ENCODE measurements at regions not wholly inside any gene's neighbourhood (a gene's known extent, or its start where the extent isn't known, plus 50 kb on each side); places are given as distances from the start of the nearest gene placed in this dataset.

DNA sequence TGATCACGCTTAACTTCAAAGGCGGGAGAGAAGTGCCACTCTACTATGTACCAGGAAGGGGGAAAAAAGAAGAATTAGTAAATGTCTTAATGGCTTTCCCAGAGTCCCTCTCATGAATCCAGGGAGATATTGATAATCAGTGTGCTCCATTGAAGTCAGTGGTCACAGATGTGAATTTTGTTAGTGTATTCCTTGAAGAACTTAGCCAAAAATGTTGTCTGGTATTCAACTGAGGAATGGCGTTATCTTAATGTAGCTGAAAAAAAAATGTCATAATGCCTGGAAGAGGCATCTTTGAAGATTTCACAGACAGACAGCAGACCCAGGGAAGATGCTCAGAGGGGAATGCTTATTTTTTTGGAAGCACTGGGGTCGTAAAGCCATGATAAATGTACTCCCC lies 250.4 kb downstream of the WDR11 start:
- no peak for DNase-seq

DNA sequence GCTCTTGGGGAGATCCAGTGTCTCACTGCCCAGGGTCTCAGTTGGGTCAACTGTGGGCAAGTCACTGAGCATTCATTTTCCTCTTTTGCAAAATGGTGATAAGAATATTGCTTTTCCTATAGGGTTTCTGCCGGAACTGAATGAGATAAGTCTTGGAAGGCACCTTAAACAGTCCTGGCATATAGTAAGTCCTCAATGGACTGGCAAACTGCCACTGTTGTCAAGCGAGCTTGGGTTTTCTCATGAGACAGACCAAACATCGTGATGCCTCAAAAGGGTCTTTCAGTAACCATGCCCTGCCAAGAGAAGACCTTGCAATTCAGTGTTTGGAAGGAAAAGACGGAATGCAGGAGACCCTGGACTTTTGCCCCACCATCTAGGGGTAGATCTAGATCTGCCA lies 251.5 kb downstream of the WDR11 start:
- DNase-seq, result no peak

DNA sequence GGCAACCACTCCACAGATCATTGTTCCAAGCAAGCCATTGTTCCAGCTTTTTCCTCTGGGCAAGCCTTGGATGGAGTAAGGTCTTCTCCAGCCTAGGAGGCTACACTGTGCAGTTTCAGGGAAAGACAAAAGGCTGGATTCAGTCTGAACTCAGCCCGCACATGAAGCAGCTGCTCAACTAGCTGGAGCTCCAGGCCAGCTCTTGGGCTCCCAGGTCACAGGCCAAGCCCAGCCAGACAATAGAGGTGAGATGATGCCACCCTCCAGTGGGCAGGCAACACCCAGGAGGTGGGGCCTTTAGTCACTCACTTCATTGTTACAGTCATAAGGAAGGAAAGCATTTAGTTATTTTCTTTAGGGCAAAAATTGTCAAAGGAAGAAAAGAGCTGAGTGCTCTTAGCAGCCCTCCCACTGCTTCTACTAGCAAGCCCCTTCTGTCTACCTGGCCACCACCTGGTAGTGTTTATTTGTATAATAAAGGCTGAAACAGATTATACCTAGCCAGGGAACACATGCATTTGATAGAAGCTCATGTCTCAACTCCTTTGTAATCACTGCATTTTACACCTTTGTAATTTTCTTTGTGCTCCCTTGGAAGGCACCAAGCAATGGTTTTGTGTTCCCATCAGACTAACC lies 253.4 kb downstream of the WDR11 start:
- no peak for DNase-seq

DNA sequence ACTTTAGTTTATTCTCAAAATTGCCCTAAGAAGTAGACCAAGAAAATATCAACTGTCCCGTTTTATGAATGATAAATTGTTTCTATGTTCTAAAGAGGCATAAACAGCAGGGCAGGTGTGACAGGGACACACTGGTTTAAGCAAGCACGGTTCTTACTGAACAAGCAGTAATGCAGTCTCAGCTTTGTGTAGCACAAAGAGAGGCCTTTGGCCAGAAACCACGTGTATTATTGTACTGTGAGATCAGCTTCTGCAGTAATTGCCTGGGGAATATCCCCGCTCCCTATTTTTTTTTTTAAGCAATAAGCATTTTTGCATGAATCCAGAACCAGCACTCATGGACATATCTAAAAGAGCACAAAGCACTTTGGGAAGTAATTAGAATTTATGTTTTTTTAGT lies 255.4 kb downstream of the WDR11 start:
- no peak for DNase-seq

DNA sequence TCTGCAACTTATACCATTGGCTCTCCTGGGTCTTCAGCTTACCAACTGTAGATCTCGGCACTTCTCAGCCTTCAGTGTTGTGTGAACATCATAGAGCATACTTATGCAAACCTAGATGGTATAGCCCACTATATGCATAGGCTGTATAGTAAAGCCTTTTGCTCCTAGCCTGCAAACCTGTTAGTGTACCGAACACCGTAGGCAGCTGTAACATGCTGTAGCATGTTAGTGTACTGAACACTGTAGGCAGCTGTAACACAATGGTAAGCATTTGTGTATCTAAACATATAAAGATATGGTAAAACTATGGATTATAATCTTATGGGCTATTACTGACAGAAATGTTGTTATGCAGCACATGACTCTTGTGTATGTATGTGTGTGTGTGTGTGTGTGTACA lies 256.9 kb downstream of the WDR11 start:
- no peak for DNase-seq

DNA sequence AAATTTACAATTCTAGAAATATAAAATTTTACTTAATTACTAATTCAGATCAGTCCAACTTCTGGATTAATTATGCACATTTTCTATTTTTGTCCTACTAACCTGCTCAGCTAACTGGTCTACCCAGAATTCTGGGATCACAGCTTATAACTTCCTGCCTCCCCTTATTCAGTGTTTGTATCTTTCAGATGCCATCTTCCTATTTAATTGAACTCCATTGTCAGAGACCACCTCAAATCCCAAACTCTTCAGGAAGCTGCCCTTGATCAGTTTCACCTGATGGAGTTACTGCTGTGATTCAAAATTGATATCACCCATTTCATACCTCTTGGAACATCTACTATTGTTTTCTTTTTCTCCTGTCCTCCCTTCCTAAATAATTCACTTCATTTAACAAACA lies 259.2 kb downstream of the WDR11 start:
- no peak for DNase-seq

DNA sequence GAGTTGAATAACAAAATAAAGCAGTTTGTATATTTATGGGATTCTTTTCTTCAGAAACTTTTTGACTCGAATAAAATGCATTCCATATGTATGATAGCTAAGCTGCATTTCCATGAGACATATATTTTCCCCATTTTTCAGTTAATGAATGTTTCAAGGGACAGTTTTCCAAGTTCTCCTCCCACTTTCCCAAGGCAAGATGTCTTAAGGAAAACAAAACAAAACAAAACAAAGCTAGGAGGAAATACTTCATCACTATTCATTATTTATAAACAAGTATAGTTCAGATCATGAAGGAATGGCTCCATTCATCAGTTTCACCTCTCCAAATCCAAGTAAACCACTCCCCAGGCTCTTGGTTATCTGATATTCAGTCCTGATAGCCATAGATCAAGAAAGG lies 261.0 kb downstream of the WDR11 start:
- no peak for DNase-seq

DNA sequence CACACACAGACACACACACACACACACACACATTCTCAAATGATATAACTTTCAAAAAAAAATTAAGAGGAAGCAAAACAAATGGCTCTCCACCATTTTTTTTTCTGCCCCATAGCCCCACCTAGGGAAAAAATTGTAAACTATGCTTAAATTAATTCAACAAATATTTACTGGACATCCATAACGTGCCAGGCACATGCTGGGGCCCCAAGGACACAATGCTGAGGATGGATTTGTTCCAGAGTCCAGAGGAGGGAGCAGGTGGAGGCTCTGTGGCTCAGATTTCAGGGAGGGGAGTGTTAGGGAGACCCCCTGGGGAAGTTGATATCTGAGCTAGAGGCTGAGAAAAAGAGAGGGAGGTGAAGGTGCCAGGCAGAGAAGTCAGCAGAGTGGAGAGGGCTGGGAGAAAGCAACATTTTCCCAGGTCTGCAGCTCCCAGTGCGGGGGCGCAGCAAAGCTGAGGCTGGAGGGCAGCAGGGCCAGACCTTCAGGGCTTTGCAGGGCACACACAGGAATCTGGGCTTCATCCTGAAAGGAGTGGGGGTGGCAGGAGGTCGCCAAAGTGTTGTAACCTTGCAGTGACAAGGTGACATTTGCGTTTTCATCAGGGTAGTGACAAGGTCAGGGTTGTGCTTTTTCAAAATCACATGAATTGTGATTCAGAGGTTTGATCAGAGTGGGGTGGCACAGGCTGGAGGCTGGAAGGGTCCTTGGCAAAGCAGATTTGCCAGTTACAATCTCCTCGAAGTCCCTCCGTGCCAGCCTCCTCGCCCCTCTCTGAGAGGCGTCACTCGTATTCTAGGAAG lies 261.6 kb downstream of the WDR11 start:
- no peak for DNase-seq

DNA sequence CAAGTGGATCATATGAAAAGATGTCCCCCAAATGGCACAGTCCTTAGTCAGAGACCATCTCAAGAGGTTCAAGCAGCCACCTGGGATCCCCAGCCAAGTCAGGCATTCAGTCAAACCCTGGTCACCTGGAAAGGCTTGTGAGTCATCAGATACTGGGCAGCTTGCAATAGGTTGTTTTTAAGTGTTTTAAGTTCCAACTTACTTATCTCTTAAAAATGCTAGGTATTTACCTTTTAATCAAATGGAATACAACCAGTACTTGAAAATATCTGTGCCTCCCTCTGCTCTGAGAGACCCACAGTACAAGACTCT lies 262.2 kb downstream of the WDR11 start:
- DNase-seq, result no peak

DNA sequence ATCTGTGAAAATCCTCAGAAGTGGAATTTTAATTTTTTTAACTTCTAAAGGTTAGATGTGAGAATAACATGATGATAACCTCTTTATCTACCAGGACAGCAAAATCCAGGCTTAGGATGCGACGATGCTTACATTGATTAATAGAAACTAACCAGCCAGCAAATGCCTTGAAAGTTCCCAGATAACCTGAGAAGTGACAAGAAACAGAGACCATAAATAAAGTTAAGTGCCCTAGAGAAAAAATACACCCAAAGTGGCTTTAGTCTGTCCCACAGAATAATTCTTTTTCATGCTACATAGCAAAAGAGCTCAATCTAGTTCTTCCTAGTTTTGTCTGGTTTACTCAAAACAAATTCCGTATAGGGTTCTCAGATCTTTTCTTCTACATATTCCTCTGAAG lies 262.7 kb downstream of the WDR11 start:
- DNase-seq, result no peak

DNA sequence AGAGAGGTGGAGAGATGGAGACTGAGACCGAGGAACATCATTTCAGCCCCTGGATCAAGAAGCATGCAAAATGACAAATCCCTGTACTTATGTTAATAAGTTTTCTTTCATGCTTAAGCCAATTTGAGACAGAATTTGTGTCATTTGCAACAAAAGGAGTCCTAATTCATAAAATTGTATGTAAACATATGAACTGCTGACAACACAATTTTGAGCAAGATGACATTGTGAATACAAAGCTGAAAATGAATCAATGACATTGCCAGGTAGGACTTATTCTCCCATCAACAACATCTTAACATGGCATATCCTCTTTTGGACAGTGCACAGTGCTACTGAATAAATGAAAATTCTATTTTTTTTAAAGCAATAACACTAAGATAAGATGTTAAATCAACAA lies 264.0 kb downstream of the WDR11 start:
- no peak for DNase-seq

DNA sequence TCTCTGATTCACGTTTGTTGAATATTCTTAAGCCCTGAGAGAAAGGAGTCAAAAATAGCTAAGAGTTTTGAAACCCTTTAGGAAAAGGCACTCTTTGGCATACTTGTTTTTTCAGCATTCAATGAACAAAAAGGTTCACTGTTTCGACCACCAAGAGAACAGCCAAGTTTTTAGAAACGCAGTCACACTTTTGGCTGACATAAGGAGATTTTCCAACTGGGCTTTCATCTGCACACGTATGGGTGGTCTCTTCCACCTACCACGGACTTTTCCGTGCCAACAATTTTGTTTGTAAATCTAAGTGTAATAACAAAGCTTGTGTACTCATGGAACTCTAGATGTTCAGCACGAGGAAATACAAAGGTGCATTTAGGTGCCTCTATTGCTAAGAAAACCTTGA lies 270.3 kb downstream of the WDR11 start:
- DNase-seq, result no peak

DNA sequence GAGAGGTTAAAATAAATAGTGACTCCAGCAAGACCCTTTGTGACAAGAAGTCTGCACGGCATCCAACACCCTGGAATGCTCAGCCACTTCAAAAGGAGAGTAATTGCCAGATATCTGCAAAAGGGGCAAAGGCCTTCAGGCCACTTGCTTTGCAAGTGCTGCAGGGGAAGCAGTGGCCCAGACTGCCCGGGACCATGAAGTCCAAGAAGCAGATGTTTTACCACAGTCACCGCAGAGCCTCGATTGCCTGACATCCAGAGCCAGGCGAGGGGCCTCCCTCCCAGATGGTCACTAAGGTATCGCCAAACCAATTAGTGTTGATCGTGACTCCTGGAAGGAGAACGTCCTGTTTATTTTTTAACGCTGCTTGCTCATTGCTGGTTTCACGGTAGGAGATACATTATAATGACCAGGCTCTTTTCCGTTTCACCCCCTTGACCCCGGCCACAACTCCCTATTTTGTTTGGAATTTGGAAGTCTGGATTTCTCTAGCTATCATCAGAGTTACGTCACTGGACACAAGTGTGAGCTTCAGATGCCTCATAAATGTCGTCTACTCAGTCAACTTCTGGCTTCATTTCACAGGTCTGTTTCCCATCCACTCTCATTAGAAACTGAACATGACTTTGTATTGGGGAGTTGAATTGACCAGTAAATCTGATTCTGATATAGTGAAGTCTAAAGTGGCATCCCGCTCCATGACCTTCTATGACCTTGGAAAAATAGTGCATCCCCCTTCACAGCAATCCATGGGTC lies 276.2 kb downstream of the WDR11 start:
- no peak for DNase-seq

DNA sequence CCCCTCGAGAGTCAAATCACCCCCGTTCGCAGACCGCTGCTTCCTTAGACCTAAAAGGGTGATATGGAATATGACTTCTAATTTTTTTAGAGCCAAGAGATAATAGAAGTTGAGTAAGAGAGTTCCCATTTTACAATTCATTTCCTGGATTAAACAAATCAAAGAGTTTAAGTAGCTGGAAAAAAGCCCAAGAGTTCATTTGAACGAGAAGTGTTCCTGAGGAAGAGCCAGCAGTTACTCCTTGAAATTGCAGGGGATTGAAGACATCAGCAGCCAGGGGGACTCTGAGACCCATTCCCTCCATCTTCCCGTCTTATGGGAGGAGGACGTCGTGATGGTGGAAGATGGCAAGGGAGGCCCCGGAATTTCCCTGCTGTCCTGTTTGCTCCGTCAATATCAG lies 277.0 kb downstream of the WDR11 start:
- no peak for DNase-seq

DNA sequence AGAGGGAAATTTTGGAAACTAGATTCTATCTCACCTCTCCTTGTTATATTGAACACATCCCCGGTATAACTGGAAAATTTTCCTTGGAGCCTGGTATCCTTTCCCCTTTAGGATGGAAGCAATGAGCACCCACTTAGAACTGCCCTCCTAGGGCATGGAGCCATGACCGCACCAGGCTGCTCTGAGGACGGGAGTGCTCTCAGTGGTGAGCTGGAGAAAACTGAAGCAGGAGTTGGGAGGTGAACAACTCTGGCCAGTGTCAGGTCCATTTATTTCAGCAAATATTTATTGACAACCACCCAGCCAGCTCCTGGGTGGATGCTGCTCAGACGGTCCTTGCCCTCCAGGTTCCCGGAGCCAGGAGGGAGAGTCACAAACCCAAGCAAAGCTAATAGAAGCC lies 278.1 kb downstream of the WDR11 start:
- no peak for DNase-seq

DNA sequence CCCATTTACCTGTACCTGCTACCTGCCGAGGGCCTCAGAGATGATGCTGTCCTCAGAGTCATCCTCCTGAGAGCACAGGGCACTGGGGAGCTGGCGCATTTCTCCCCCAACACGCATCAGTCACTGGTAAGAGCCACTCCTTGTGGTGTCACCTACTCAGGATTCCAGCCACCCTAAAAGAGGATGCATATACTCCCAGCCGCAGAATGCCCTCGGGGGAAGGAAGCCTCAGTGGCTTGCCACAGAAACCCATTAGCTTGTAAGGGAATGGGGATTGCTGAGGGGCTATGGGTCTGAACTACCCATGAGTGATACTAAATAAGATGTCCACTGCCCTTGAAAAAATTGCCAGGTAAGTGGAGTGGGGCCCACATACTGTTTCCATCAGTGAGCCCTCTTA lies 279.2 kb downstream of the WDR11 start:
- DNase-seq, result no peak

DNA sequence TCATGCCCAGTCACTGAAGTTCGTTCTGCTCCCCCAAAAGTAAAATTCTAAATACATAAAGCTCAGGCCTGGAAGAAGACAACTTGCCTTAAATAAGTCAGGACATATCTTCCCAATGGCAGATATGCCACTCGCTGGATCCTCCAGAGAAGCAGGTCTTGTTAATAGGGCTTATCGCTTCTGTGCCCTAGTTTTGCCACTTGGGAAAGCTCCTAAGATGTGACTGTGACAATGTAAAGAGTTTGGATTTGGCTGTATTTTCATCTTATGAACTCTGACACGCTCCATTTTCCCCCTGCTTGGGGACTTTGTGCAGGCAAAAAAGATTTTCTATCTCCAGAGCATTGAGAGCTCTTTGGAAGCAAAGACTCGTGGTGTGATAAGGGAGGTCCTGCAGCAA lies 279.9 kb downstream of the WDR11 start:
- no peak for DNase-seq

DNA sequence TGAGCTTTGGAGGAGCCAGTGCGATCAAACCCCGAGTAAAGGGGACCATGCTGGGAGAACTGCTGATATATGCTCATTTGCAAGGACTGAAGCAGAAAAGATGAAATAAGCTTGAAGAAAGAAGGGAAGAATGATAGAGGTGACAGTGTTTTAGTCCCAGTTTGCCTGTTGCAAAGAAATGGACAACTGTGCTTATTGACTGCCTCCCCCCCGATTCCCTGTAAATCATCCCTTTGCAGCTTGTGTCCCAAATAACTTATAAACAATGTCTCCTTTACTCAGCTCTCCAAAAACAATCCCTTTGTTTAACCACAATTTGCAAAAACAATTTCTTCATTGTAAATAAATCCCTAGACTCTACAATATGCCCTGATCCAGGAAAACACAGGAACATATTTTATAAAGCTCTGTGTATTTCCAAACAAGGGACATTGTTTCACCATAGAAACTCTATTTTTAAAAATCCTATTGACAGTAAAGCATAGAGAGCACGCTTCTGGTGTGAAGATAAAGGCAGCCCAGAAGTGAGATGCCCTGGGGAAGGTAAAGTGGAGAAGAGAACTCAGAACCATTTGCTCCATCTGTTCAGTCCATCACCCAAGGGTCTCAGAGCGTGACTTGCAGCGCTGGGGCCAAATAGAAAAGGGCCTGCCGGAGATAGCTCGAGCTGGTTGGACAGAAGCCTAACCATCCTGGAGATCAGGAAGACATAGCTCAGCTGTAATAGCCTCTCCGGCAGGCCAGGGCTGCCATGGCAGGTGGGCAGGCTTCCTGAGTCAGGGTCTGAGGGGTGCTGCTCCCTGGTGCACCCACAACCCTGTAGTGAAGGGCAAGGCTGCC lies 280.5 kb downstream of the WDR11 start:
- no peak for DNase-seq

DNA sequence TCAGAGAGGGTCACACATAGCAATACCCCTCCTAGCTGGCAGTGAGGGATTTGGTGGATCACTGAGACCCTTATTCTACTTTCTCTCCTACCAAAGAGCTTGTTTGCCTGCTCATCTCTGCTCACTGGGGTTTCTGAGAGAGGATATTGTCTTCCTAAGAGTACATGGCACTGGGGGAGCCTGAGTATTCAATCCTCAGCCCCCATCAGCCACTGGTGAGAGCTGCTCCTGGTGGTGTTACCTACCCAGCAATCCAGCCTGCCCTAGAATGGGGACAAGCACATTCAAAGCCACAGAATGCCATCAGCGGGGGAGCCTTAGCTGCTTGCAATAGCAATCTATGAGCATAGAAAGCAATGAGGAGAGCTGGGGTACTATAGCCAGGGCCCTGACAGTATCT lies 281.1 kb downstream of the WDR11 start:
- no peak for DNase-seq

DNA sequence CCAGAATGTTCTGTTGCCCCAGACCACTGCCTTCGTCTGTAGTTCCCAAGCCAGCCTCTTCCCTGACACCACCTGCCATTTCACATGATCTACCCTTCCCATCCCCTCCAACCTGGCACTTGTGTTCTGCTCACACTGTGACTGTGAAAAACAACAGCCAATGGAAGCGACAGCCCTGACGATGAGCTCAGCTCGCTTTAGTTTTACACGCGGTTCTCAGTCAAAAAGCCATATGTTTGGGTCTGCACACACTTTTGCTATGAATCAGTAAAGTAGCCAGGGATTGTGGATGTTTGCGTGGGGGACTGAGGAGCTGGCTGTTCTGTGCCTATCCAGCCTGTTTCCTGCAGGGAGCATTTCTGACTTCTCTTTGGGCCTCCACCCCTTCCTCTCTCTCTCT lies 282.7 kb downstream of the WDR11 start:
- DNase-seq, result no peak

DNA sequence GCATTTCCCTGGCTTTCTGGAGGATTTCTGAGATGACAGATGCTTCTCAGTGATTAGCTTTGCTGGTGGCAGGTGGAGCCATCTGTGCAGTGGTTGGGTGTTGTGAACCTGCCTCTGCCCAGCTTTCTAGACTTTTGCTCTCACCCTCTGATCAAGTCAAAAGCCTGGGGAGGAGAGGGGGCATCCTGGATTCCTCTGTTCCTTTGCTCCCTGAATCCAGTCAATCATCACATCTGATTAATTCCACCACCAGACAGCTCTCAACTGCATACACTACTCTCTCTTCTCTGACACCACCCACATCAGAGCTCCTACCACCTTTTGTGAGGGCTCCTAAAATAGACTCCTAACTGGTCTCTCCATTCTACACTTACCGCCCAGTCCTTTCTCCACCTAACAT lies 283.5 kb downstream of the WDR11 start:
- no peak for DNase-seq

DNA sequence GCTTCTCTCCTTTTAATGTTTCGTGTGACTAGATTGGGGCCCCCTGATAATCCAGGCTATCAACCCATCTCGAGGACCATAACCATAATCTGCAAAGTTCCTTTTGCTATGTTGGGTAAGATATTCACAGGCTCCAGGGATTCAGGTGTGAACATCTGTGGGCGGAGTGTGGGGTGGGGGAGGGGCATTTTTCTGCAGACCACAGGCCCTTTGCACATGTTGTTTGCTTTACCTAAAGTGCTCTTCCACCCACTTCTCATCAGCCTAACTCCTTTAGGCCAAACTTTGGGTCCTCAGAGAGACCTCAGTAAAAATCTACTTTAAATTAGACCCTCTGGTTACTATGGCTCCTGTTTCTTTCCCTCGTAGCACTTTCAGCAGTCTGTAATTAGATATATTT lies 284.4 kb downstream of the WDR11 start:
- no peak for DNase-seq

DNA sequence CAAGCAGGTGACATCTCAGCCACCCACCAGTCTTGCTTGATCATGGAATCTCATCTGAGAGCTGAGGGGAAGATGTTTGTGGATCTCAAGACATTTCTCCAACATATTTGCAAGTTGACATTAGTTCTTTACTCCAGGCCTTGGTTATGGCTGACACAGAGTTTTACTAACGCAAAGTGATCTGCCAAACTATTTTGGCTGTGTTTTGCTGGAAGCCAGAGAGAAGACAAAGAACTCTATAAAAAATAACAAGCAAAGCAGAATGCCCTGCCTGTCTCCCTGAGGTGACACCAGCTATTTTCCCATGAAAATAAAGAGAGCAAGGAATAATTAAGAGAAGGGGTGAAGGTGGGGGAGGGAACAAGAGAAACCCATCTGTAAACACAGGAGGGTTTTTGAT lies 286.4 kb downstream of the WDR11 start:
- no peak for DNase-seq

Data from occipital lobe (tissue), 1 donor.